Activated CD4-positive, alpha-beta T cell treated with anti-CD3 and anti-CD28 coated beads, Interleukin-2, Interleukin-6, amounts not matched to agents 100 ng/mL and 50 ng/mL, durations not matched to agents 16 hours and 8 hours (primary cell): ENCODE measurements at regions not wholly inside any gene's neighbourhood (a gene's known extent, or its start where the extent isn't known, plus 50 kb on each side); places are given as distances from the start of the nearest gene placed in this dataset.
"Not testable (repeated sequence)": the region's sequence is repeated elsewhere in the genome, so short reads cannot be mapped to it uniquely, and the experiment has no call there.

Source experiments
- DNase-seq: peaks from one replicate; pipeline ENCODE4 v3.0.0-alpha.2; 2020

DNA sequence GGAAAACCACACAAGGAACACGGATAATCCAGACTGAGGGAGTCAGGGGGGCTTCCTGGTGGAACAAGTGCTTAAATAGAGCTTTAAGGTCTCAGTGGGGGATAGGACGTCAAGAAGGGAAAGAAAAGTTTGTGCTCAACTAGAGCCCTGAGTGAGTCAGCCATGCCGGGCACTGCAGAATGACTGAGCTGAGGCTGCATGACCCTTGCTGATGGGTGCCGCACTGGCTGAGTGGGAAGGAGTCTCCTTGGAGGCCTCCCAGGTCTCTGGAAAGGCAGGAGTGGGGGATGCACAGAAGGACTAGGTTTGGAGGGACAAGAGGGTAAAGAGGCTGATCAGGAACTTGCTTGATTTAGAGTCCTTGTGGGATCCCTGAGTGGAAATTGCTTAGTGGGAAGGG is 150.3 kb downstream of the RPLP1 start:
- DNase-seq = no peak

DNA sequence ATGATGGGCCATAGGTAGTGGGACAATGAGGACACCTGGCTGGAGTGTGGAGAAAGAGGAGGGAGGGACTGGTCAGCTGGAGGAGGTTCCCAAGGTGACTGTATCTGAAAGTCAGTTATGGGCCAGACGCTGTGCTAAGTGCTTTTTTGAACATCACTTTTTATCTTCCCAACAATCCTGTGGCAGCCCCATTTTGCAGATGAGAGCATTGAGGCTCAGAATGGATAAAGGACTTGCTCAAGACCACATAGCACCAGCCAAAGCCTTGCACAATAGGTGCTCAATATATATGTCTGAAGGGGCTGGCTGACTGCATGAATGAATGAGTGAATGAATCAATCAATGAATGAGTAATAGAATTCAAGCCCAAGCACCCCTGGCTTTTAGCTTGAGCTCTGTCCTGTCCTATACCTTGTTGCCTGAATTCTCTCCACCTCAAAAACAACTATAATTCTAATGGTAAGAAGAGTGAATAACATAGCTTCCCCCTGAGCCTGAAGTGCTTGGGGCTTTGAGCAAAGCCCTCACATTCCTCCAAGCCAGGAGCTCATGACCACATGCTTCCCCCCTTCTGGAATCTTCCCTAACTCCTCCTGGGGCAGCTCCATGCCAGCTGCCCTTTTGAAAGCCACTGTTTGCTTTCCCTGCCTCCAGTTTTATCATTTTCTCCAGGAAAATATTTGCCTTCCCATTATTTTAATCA is 150.9 kb downstream of the RPLP1 start:
- DNase-seq = no peak

DNA sequence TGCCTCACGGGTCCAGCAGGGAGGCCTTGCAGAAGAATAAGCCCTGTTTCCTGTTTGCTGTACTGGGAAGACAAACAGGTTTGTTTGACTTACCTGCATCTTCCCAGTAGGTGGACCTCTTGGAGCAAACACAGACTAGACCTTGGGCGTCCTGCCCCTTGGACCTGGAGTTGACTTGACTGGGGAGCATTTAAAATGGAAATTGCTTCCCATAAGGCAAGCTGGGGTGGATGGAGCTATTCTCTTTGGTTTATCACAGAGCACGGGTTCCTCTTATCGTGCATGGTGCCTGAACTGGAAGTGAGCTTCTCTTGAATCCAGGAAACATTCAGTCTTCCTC is 151.4 kb downstream of the RPLP1 start:
- no peak for DNase-seq

DNA sequence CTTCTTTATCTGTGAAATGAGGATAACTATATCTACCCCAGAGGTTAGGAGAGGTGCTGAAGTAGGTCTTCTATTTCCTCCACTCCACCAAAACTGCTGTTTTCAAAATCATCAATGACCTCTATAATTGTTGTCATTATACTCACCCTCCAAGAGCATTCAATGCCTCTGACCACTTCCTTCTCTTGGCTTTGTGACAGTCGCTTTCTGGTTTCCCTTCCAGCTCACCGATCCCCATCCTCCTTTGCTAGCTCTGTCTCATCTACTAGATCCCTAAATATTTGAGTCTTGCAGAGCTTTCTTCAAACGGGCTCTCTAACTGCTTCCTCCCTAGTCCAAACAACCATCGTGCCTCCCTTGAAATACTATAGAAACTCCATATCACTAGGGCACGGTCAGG is 153.5 kb downstream of the RPLP1 start:
- DNase-seq = no peak

DNA sequence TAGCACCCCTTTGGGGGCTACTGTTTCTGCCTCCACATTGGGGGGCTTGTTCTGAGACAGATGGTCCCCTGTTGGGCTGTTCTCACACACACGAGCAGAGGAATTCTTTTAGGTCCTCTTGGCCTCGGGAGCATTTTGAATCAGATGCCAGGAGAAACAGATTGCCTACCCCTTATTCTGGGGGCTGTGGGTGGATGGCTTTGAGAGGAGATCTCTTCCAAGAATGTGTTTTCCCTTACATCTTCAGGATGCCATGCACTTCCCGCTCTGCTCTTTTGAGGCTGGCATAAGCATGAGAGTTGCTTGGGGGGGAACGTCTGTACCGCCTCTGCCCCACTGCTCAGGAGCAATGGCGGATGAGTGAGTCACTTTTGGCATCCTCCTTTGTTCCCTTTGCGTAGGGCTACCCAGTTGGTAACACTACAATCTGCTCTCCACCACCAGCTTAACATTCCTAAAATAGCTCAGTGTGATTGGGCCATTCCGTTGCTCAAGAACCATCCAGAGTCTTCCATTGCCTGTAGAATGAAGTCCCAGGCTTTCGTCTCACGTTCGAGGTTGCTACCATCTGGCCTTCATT is 154.4 kb downstream of the RPLP1 start:
- DNase-seq = no peak

DNA sequence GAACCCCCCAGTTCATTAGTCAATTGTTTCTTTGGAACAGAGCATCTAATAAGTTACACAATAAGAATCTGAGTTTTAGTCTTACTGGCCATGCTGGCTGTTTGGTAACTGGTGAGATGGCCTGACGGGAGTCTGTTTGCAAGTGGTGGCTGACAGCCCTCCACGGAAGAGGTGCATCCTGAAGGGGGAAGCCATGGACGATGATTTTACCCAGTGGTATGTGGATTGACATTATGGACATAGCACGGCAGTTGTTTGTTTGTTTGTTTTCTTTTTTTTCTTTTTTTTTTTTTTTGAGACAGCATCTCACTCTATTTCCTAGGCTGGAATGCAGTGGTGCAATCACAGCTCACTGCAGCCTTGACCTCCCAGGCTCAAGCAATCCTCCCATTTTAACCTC is 156.0 kb downstream of the RPLP1 start:
- no peak for DNase-seq

DNA sequence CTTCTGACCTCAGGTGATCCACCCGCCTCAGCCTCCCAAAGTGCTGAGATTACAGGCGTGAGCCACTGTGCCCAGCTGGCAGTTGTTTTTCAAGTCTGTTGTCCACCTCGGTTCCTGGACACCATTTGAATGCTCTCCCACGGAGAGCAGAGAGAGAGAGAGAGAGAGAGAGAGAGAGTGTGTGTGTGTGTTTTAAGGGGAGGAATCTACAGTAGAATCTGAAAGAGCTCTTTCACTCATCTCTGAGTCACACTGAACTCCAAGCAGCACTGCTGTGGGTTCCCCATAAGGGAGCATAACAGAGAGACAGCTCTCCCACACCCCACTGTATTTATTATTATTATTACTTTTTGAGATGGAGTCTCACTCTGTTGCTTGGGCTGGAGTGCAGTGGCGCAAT is 156.6 kb downstream of the RPLP1 start:
- DNase-seq = no peak

DNA sequence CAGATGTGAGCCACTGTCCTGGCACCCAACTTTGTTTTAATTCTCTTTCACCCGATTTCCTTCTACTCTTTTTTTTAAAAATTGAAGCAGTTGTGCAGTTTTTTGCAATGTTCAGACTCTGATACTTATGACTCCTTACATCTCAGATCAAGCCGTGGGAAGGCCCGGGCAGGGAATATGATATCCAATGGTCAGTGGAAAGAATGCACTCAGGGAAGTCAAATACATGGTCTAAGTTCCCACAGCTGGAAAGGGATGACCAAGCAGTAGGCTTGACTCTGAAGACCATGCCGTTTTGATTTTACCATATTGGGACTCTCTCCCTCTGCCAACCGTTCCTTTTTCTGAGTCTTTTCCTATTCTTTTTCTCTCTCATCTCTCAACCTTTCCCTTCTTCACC is 157.2 kb downstream of the RPLP1 start:
- DNase-seq = no peak

DNA sequence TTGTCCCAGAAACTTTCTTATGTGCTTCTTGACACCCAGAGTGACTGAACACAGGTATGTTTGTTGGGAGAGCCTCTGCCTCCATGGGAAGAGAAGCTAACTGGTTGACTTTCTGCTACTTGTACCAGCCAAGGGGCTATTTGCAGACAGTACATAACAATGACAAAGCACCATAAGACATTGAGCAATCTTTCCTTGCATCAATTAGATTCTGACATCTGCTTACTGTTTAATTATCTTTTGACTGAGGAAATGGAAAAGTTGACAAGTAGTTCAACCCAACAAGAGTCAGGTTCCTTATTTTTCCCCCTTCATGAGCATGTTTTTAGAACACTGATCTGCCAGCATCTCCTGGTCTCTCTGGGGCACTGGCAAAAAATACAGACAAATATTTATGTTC is 157.7 kb downstream of the RPLP1 start:
- DNase-seq = no peak

DNA sequence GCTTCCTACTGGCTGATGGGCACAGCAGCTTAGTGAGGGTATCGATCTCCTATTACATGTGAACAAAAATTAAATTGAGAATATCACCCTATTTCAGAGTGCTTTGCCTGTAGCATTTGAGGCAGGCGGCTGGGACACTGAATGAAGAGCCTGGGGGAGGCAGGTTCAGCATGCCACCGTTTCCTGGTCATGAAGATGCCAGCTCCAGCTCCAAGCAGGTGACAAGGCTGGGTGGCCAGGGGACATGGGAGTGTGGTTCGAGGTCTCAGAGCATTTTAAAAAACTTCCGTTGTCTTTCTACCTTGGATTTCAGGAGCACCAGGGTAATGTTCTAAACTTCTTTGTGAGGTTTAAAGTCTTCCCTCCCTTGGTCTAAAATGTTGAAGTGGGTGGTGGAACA is 158.2 kb downstream of the RPLP1 start:
- DNase-seq = no peak

DNA sequence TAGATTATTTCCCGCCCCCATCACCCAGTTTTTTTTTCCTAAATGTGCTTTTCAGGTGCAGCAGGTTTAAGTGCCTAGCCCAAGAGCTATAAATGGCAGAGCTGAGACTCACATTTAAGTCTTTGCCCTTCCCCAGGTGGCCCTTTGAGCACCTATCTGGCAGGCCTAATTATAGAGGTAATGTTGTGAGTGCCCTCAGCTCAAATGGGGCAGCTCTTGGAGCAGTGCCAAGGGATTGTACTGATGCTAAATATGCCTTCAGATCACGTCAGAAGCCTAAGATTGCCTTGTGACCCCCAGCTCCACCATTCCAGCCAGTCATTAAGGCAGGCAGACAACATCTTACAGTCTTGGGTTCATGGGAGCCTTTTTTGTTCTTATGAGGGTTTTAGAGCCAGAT is 159.5 kb downstream of the RPLP1 start:
- no peak for DNase-seq

DNA sequence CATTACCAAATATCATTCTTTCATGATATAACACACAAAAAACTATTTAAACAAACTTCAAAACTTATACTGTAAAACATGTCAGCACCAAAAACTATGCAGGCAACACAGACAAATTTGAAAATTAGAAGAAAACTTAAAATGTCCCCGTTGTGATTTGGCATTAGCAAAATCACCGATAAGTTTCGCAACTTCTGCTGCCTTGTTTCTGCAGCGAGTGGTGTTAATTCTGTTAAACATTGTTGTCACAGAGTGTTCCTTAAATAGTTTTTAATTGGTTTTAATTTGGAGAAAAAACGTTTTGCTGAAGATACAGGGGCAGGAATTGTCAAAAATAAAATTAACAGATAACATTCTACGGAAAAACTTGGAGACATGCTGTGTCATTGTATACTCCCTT is 160.6 kb downstream of the RPLP1 start:
- no peak for DNase-seq

DNA sequence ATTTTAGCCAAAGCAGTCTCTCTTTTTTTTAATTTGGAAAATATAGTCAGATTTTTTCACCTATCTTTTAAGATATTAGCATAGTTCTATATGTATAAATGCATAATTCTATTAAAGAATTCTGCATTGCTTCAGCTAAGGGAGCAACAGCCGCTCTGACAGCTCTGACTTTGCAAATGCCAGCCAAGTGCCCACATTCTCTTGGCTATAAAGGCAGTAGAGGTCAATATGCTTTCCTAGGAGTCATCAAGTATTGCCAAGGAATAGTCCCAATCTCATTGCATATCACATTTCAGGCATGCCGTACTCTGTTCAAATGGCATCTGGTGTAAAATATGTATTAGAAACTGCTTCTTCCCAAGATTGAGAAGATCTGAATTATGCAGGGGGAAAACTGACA is 161.4 kb downstream of the RPLP1 start:
- DNase-seq = no peak

DNA sequence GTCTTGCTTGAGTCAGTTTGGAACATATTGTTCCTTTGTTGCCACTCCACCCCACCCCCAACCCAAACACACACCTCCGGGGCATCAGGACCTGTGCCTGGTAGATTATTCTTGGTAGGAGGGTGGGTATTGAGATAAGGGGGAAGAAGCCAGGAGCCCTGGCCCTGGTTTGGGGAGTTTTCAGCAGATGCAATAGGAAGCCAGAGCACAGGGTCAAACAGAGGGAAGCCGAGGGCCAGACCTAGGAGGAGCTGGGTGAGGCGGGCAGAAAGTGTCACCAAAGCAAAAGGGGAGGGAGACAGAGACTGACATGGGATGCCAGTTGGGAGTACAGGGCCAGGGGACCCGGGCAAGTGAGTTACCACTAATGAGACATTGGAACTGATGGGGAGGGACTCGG is 163.1 kb downstream of the RPLP1 start:
- no peak for DNase-seq

DNA sequence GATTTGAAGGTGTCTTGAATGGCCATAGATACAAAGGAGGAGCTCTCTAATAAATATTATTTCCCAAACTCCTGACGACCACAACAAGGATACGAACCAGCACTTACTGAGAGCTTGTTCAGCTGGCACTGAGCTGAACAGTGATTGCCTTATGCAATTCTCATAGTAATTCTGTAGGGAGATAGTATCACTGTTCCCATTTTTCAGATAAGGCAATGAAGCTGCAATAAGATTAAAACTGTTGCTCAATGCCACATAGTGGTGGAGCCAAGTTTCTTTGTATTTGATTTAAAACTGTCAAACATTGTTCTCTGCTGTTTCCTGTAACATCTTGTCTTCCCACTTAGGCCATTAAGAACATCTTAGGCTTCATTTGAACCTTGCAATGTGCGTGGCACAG is 163.9 kb downstream of the RPLP1 start:
- no peak for DNase-seq

DNA sequence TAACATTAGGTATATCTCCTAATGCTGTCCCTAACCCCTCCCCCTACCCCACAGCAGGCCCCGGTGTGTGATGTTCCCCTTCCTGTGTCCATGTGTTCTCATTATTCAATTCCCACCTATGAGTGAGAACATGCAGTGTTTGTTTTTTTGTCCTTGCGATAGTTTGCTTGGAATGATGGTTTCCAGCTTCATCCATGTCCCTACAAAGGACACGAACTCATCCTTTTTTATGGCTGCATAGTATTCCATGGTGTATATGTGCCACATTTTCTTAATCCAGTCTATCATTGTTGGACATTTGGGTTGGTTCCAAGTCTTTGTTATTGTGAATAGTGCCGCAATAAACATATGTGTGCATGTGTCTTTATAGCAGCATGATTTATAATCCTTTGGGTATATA is 164.5 kb downstream of the RPLP1 start:
- not testable (repeated sequence) for DNase-seq

DNA sequence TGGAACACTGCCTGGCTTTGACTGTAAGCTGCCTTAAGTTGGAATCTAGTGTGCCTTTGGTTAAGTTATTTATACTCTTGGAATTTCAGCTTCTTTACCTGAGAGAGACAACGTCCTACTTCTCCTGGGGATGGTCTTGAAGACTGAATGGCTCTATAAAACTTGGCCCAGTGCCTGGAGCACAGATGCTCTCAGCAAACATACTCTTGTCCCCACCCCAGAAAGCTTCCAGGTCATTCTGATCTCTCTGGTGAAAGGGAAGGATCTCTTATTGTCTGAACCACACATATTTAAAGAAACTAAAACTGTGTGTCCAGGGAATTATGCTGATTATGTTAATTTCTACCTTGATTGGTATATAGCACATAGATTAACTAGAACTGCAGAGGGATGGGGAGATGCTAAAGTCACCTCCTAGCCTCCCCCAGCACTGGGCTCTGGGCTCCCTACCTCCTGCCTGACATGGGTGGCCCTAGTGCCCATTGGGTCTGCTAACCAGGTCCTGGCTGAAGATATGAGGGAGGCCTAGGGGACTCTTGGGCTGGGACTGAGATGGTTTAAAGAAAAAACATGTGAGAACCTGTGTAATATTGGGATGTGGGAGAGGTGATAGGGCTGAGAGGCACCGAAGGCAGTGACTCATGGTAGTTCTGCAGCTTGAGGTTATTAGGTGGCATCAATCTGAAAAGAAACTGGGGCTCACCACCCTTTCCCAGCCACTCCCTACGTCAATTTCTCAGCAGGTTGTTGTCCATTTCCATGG is 171.0 kb downstream of the RPLP1 start:
- no peak for DNase-seq

DNA sequence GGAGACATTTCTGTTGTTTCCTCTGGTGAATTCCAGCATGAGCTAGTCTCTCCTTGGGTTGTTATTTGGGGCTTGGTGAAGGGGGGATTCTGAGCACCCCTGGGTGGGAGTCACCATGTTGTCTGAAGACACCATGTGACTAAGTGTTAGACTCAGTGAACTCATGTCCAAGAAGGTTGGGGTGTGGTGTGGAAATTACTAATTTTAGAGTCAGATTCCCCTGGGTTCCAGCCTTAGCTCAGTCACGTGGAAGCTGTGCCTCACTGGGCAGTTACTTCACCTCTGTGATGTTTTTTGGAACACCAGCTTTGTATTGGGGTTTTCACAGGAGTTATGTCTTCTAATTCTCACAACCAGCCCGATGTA is 171.5 kb downstream of the RPLP1 start:
- DNase-seq = no peak

DNA sequence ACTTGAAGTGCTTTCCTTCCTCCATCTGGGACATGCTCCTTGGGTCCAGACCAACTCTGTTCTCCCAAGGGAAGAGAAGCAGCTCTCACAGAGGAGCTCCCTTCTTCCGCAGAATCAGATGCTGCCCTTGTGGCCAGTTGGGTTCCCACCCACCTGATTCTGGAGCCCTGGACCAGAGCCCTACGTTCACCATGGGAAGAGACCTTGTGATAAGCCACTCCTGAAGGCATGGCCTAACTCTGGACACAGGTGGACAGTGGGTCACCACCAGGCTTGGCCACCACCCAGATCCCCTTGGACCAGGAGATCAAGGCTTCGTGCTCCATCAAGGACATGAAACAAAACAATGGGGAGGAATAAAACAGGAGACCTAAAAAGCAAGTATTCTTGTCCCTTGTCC is 172.2 kb downstream of the RPLP1 start:
- no peak for DNase-seq

DNA sequence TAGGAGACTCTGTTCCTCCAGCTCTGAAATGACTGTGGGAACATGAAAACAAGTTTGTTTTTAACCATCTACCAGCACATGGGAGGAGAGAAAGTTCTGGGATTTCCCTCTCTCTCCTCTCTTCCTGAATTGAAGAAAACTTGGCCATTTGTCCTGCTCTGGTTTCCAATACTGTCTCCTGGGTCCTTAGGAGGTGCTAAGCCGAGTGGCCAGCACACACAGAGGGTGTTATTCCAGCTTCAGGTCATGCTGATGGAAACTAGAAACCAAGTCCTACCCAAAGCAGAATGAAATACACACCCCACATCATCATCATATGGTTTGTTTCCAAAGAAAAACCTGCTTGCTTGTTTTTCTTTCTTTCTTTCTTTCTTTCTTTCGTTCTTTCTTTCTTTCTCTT is 172.7 kb downstream of the RPLP1 start:
- DNase-seq = no peak

DNA sequence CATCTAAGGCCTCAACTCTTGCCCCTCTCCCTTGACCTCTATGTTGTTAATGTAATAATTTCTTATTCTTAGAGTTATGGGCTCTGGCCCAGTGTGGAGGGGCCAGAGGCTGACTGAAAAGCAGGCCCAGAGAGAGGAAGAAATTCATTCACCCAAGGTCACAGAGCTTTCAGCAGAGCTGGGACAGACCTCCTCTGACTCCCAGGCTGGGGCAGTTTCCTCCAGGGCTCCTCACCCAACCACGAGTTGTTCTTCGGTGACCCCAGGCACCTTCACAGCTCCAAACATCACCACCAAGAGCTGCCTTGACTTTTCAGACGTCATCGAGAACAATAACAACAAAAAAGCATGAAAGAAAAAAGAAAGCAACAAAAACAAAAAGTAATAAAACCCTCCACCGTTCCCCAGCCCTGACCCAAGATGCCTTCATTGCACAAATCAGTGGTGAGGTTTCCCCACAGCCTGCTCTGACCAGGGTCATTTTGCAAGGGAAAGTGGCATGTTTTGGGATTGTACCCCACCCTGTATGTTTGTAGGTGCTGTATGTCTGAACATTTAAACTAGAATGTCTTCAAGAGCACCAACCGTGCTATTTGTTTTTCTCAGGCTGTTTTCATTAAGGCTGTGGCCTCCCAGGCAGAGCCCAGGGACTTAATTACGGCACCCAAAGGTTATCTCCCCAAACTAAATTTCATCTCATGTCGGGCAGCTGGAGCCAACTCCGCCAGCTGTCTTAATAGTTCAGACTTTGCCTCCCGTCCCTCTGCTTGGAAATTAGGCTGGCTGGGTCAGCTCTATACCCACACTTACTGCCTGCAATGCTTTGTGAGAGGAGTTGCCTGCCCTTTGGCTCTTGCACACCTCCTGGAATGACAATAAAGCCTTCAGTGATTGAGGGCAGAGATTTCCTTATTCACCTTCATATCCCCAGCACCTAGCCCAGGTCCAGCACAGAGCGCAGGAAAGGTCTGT is 173.8 kb downstream of the RPLP1 start:
- DNase-seq = no peak

DNA sequence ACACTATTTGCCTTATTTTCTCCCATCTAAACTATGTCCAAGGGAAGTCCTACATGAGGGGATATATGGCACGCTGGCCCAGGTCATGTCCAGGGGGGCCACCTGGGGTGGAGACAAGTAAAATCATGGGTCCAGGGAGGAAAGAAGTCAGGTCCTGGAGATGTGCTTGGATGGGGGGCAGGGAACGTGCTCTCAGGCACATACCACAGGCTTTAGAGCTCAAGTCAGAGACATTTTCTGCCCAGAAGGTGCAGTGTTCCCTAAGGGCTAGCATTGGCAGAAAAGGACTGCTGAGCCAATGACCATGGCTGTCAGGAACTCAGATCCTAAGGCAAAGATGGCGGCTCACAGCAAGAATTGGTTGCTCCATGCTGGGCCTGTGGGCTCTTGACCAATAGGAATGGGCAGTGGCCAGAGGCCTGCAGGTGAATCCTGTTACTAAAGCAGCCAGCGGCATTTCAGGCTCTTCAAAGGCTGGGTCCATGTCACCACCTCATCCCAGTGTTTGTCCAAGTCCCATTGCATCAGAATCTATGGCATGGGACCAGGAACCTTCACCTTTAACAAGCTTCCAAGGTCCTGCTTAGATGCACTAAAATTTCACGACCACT is 175.0 kb downstream of the RPLP1 start:
- DNase-seq = no peak
